Astrocyte of the spinal cord (primary cell): ENCODE measurements at regions not wholly inside any gene's neighbourhood (a gene's known extent, or its start where the extent isn't known, plus 50 kb on each side); places are given as distances from the start of the nearest gene placed in this dataset.

Source experiments
- DNase-seq: peaks from one replicate; pipeline ENCODE4 v3.0.0; 2011; ENCODE audit warnings: low read depth, low spot score
- H3K4me3 ChIP-seq: 2 replicates; pipeline ENCODE4 v1.5.1; 2011; ENCODE audit warnings: low read depth, mild to moderate bottlenecking, low read length, moderate library complexity
- CTCF ChIP-seq: IDR thresholded peaks from 2 replicates; pipeline ENCODE4 v1.5.1; 2012; ENCODE audit warnings: low read depth, mild to moderate bottlenecking, low read length, inconsistent platforms
- in situ Hi-C: cut with HindIII; loops from 2 replicates; pipeline ENCODE4 v1.10.0; 2017; ENCODE audit warnings: low sequenced_read_pairs

- no peak for DNase-seq
- H3K4me3 ChIP-seq = no peak overlapping the region
- in situ Hi-C loops = no loop called here
- no peak for TF ChIP-seq CTCF
Measured at GRCh38 chr10:88069338-88069737, 205.9 kb downstream of the PTEN start.

GRCh38 chr10:88070080-88070880, 206.9 kb downstream of the PTEN start:
- DNase-seq = peak; percentile 20
- no peak for TF ChIP-seq CTCF
- no peak overlapping the region for H3K4me3 ChIP-seq
- in situ Hi-C loops = no loop called here

GRCh38 chr10:88071879-88072278, 208.5 kb downstream of the PTEN start:
- in situ Hi-C loops = no loop called here
- TF ChIP-seq CTCF = no peak
- H3K4me3 ChIP-seq = no peak overlapping the region
- no peak for DNase-seq

GRCh38 chr10:88073682-88074081, 210.3 kb downstream of the PTEN start:
- no peak for DNase-seq
- TF ChIP-seq CTCF = no peak
- in situ Hi-C loops = no loop called here
- H3K4me3 ChIP-seq = no peak overlapping the region

GRCh38 chr10:88074971-88075370, 211.5 kb downstream of the PTEN start:
- no peak for DNase-seq
- H3K4me3 ChIP-seq = no peak overlapping the region
- no peak for TF ChIP-seq CTCF
- in situ Hi-C loops = no loop called here

GRCh38 chr10:88076027-88076880, 212.8 kb downstream of the PTEN start:
- DNase-seq = peak; percentile 20
- in situ Hi-C loops = no loop called here
- TF ChIP-seq CTCF = no peak
- no peak overlapping the region for H3K4me3 ChIP-seq
